ENCODE measurements at regions not wholly inside any gene's neighbourhood (a gene's known extent, or its start where the extent isn't known, plus 50 kb on each side); places are given as distances from the start of the nearest gene placed in this dataset.

DNA sequence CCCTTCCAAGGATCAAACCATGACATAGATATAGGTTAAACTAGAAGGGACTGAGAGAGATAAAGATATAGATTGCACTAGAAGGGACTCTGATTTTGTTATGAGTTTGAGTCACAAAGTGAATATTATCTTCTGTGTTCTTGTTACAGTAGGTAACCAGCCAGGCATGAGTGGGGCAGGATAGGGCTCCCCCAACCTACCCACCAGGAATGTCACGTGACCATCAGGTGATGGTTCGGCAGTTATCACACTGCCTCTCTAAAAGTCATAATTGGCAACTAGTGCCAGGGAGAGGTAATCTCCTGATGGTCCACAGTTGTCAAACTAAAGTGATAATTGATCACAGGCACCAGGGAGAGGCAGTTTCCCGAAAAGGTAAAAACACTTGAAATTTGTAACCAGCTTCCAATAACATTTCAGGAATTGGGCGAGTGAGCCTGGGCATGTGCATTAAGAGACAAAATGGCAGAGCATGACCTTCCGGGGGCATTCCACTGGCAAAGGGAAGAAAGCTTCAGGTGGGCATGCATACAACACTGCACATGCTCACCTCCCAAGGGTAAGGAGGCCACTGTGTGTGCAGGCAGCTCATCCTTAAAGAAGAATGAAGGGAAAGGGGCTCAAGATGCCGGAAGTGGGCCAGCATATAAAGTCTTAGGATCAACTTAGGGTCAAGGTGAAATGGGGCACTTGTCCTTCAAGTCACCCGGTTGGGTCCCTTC, 533.6 kb upstream of the HTR2C start:
- TF ChIP-seq, protein P1, sequence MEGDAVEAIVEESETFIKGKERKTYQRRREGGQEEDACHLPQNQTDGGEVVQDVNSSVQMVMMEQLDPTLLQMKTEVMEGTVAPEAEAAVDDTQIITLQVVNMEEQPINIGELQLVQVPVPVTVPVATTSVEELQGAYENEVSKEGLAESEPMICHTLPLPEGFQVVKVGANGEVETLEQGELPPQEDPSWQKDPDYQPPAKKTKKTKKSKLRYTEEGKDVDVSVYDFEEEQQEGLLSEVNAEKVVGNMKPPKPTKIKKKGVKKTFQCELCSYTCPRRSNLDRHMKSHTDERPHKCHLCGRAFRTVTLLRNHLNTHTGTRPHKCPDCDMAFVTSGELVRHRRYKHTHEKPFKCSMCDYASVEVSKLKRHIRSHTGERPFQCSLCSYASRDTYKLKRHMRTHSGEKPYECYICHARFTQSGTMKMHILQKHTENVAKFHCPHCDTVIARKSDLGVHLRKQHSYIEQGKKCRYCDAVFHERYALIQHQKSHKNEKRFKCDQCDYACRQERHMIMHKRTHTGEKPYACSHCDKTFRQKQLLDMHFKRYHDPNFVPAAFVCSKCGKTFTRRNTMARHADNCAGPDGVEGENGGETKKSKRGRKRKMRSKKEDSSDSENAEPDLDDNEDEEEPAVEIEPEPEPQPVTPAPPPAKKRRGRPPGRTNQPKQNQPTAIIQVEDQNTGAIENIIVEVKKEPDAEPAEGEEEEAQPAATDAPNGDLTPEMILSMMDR (IDR thresholded peaks at IDR 0.05; ENCODE audit: poor library complexity, severe bottlenecking), result no peak
- TF ChIP-seq POLR2AphosphoS5 (IDR thresholded peaks at IDR 0.05), result no peak
